GM12873 (cell line): ENCODE measurements at regions not wholly inside any gene's neighbourhood (a gene's known extent, or its start where the extent isn't known, plus 50 kb on each side); places are given as distances from the start of the nearest gene placed in this dataset.

ENCODE experiments used
- TF ChIP-seq, protein P1 (sequence below): IDR thresholded peaks from 2 replicates; pipeline ENCODE4 v1.5.1; 2012; ENCODE audit warnings: low read depth, mild to moderate bottlenecking, moderate library complexity, low read length, control low read depth; ENCODE audit not compliant: insufficient read depth; ENCODE audit errors: missing control alignments

GRCh38 chr12:75564398-75564797 is 53.0 kb upstream of the KRR1 start:
- TF ChIP-seq, protein P1, sequence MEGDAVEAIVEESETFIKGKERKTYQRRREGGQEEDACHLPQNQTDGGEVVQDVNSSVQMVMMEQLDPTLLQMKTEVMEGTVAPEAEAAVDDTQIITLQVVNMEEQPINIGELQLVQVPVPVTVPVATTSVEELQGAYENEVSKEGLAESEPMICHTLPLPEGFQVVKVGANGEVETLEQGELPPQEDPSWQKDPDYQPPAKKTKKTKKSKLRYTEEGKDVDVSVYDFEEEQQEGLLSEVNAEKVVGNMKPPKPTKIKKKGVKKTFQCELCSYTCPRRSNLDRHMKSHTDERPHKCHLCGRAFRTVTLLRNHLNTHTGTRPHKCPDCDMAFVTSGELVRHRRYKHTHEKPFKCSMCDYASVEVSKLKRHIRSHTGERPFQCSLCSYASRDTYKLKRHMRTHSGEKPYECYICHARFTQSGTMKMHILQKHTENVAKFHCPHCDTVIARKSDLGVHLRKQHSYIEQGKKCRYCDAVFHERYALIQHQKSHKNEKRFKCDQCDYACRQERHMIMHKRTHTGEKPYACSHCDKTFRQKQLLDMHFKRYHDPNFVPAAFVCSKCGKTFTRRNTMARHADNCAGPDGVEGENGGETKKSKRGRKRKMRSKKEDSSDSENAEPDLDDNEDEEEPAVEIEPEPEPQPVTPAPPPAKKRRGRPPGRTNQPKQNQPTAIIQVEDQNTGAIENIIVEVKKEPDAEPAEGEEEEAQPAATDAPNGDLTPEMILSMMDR: no peak

DNA sequence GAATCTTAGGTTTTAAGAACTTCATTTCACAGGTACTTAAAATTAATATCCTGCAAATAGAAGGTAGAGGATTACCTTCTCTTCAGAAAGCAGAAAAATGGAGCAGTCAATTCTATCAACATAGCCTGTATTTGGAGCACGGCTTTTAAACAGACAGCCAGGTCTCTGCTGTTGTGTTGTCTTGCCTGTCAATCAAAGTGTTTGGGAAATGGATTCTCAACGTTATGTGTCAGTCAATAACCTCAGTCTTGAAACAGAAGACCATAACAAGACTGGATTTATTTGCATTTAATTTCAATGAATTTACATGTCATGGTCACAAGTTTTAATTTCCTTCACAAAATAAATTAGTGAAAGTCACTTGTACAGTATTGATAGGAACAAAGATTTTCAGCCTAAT is 51.9 kb upstream of the KRR1 start:
- TF ChIP-seq, protein P1: no peak

DNA sequence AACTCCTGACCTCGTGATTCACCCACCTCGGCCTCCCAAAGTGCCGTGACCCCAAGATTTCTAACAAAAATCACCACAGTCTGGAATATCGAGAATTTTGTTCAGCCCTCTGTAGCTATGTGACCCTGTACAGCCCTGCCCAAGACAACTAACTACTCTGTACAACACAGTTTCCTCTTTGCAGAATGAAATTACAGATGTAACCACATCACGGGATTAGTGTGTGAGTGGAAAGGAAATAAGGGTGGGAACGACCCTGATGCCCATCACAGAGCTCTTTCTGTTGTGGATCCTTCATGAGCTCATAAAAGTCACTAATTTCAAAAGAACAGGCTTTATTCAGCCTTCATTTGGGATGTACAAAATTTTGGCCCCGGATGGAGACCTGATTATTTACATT is 50.5 kb upstream of the KRR1 start:
- TF ChIP-seq, protein P1: no peak
